HG02798 (cell line): ENCODE measurements at regions not wholly inside any gene's neighbourhood (a gene's known extent, or its start where the extent isn't known, plus 50 kb on each side); places are given as distances from the start of the nearest gene placed in this dataset.
A peak's percentile ranks its signal among the peaks of the same experiment; 100 is the strongest.

Experiments used
- ATAC-seq: cut with Tn5 transposase; IDR thresholded peaks from one replicate; pipeline ENCODE4 v1.9.1; 2021; ENCODE audit warnings: mild to moderate bottlenecking; ENCODE audit not compliant: unreplicated experiment, poor library complexity

DNA sequence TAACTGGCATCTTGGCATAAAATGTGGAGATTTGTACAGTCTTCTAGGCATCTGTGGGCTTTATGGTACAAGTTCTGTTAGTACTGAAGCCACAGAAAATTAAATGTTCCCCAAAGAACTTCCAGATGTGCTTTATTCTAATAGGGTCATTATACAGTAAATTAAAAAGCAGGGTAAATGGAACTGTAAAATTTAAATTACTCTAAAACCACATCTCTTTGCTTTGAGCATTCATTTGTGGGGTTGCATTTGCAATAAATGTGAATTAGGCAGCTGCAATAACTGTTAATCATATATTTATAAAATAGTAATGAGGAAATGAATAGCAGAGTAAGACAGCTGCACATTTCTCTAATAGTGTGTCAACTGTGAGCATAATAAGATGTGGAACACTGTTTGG is 151.5 kb downstream of the BUB3 start:
- no peak for ATAC-seq

GRCh38 chr10:123306290-123306689 is 152.1 kb downstream of the BUB3 start:
- no peak for ATAC-seq

GRCh38 chr10:123309731-123310130 is 155.5 kb downstream of the BUB3 start:
- ATAC-seq = no peak

DNA sequence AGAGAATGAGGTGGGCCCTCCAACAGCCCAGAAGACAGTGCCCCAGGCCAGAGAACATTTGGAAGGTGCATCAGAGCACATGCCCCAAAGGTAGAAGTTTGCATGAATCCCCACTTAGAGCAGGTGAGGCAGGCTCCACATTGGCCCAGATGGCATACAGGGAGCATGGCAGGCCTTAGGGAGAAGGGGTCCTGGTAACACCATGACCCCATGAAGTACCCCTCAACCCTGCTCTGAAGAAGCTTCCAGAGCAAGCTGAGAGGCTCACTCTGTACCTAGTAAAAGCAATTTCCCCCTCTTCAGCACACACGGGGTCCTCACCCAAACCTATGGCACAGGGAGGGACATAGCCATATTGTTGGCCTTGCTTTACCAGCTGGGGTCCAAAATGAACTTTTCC is 162.6 kb downstream of the BUB3 start:
- ATAC-seq = no peak

- ATAC-seq = no peak
These were observed 164.3 kb downstream of the BUB3 start for GRCh38 chr10:123318516-123318915.

- no peak for ATAC-seq
These were observed 165.9 kb downstream of the BUB3 start for GRCh38 chr10:123320091-123320490.

DNA sequence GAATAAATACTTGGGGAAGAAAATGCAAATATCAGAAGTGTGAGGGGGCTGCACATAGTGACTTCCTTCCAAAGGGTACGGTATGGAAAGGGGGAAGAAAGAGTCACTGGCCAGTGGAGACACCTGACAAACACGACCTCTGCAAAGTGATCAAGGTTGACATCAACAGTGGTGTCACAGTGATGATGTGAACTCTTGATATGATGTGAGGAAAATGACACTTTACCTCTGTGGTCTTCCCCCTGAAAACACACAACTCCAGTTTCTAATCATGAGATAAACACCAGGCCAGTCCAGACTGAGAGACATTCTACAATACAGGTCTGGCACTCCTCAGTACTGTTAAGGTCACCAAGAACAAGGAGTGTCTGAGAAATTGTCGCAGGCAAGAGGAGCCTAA is 169.7 kb downstream of the BUB3 start:
- no peak for ATAC-seq

GRCh38 chr10:123325663-123326190 is 171.5 kb downstream of the BUB3 start:
- no peak for ATAC-seq

- ATAC-seq = no peak
These were observed 172.5 kb downstream of the BUB3 start for GRCh38 chr10:123326674-123327073.

- ATAC-seq = peak; percentile 84
These were observed 173.2 kb downstream of the BUB3 start for GRCh38 chr10:123327450-123327849.

- ATAC-seq = no peak
These were observed 173.7 kb downstream of the BUB3 start for GRCh38 chr10:123327896-123328295.

DNA sequence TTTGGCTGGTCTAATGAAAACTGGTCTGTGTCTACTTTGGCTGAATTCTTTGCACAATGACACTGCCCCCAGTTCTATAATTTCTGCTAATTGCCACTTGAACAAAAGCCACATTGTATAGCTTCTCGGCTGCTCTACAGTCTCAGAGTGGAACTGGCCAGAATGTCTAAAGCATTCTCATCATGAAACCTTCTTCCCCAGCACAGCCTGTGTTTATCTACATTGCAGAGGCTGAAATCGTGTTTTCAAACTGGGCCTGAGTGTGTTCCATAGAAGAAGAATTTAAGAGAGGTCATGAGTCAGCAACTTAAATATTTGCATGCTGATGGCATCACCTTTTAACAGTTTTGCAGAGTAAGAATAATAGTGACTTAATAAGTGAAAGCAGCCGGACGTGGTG is 177.2 kb downstream of the BUB3 start:
- ATAC-seq = no peak

DNA sequence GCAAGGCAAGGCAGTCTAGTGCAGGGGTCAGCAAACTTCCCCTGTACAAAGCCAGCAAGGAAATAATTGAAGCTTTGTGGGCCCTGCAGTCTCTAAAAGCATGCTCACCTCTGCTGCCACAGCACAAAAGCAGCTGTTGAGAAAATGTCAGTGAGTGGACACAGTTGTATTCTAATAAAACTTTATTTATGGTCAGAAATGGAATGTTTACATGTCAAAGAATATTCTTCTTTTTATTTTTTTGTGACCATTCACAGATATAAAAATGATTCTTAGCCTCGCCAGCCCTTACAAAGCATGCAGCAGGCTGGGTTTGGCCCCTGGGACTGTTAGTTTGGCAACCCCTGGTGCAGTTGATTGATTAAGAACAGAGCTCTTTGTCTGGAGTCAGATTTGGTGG is 192.4 kb downstream of the BUB3 start:
- no peak for ATAC-seq

DNA sequence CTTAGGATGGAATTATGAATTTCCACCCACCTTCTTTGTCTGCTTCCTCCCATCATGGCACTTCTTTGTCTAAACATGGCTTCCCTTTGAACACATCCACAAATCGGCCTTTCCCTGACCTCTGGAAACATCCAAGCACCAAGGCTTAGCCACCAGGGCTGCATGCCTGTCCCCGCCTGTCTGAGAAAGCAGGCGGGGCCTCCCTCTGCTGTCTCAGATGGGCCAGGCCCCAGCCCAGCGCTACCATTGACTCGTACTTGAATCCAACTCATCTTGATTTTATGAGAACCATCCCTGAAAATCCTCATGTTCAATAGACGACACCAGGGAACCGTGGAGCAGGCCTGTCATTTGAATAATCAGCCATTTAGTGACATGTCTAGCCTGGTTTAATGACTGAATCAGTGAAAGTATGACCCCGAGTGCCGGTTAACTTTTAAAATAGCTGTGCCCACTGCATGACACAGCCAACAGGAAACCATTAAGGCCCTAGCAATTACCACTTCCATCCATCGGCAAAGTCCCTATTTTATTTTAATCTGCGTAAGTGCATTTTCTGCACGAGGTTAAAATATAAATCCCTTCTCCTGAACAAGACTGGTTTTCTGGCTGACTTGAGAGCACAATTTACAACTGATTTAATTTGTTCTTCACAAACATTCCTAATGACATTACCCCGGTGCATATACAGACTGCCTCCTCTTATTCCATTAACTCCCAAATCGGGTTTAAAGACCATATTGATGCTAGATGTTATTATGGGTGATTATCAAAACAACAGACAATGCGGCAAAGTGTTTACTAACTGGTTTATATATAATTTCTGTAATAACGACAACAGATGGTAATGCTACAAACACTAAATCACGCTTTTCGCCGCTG is 194.7 kb downstream of the BUB3 start:
- ATAC-seq = no peak

DNA sequence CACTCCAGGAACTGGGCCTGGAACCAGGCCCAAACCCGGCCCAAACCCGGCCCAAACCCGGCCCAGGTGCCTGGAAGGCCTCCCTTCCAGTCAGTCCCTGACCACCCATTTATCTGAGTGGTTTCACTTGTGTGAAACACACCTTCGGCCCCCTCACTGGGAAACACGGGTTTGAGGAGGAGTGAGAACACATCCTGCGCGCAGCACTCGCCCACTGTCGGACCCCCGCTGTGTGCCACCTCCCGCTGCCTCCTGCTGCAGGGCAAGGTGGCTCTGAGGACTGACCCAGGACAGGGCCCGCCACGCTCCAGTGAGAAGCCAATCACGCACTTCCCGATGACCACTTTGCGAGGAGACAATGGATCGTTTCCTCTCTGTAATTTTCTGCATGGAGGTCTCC is 197.5 kb downstream of the BUB3 start:
- ATAC-seq = no peak

DNA sequence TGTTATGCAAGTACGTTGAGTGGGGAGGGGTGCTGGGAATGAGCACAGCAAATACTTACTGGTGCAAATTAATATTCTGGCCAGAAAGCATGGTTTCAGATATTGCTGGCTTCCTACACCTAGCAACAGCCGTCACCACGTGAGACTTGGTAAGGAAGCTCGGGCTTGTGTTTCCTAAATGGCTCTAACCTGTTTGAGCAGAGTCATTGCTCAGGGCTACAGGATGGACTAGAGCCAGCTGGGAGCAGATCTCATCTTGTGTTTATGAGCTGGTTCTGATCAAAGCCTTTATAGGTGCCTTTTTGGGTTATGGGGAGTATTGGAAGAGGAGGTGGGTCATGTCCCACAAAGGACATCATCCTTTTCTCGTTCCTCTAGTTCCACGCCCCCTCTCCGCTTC is 200.3 kb downstream of the BUB3 start:
- no peak for ATAC-seq

GRCh38 chr10:123355748-123356481 is 201.7 kb downstream of the BUB3 start:
- no peak for ATAC-seq

- ATAC-seq = no peak
These were observed 202.6 kb downstream of the BUB3 start for GRCh38 chr10:123356799-123357198.

DNA sequence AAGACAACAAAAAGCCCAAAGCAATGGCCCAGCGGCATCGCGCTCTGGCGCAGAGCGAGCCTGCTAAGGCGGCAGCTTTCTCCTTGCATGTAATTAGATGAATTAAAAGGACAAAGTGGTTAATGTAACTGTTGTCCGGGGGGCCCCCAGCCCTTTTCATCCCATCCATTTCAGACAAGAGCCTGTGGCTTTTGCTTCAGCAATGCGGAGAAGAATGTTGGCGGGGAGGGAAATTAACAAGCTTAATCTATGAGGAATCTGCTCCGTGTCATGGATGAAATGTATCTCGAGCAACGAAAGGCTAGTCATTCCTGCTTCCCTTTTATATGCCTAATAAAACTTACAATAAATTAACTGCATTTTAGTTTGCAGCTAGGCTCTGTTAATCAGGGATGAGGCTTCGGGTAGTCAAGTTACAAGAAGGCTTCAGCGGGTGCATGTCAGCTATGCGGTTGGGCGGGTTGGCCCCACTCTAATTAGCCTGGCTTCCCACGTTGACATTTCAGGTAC is 203.3 kb downstream of the BUB3 start:
- ATAC-seq = no peak

- ATAC-seq = peak; percentile 58
These were observed 205.3 kb downstream of the BUB3 start for GRCh38 chr10:123359539-123359938.

GRCh38 chr10:123361832-123362231 is 207.6 kb downstream of the BUB3 start:
- ATAC-seq = no peak
